Caco-2 (cell line): ENCODE measurements at regions not wholly inside any gene's neighbourhood (a gene's known extent, or its start where the extent isn't known, plus 50 kb on each side); places are given as distances from the start of the nearest gene placed in this dataset.
"Not testable (repeated sequence)": the region's sequence is repeated elsewhere in the genome, so short reads cannot be mapped to it uniquely, and the experiment has no call there.

Experiments used
- BruUV-seq: library from RNA; stranded (reverse); fragments of 400-500 nt; replicated peaks from 2 replicates; lab custom pipeline; 2021; lab: Mats Ljungman, UMichigan
- CTCF ChIA-PET: fragments of 300-600 bp; sonication (Branson Sonifier 250); formaldehyde crosslinking; loops from one replicate; lab custom pipeline; 2022; ENCODE audit warnings: antibody characterized with exemption; lab: Charles Lee
- POLR2A ChIA-PET: fragments of 300-600 bp; sonication (Branson Sonifier 250); formaldehyde crosslinking; loops from one replicate; lab custom pipeline; 2022; ENCODE audit warnings: antibody characterized with exemption; lab: Charles Lee
- DNase-seq, 2 experiments: peaks; one replicate each; pipeline versions ENCODE4 v3.0.0 to v3.0.0-alpha.2; 2020 to 2022
- H3K27me3 ChIP-seq: replicated peaks from 2 replicates; pipeline ENCODE4 v1.6.0; 2011; ENCODE audit warnings: low read length; ENCODE audit not compliant: control insufficient read depth, insufficient read depth
- H3K36me3 ChIP-seq: 2 replicates; pipeline ENCODE4 v1.5.1; 2011; ENCODE audit warnings: low read length; ENCODE audit not compliant: control insufficient read depth, insufficient read depth
- H3K4me1 ChIP-seq: fragments of 250-450 bp; sonication (Bioruptor Pico); 2 replicates; pipeline ENCODE4 v1.5.1; 2020; ENCODE audit warnings: mild to moderate bottlenecking
- H3K4me3 ChIP-seq: 2 replicates; pipeline ENCODE4 v1.5.1; 2011; ENCODE audit warnings: low read depth, mild to moderate bottlenecking, control low read depth, low read length
- H3K9me3 ChIP-seq: fragments of 250-450 bp; sonication (Bioruptor Pico); 2 replicates; pipeline ENCODE4 v1.5.1; 2020; ENCODE audit warnings: mild to moderate bottlenecking, moderate library complexity
- H3K27ac Mint-ChIP-seq: one replicate; pipeline ENCODE4 v1.8.0; 2022; ENCODE audit warnings: mixed read lengths; ENCODE audit not compliant: unreplicated experiment
- H3K27me3 Mint-ChIP-seq: one replicate; pipeline ENCODE4 v1.8.0; 2022; ENCODE audit warnings: mixed read lengths; ENCODE audit not compliant: insufficient read depth, unreplicated experiment
- H3K36me3 Mint-ChIP-seq: one replicate; pipeline ENCODE4 v1.8.0; 2022; ENCODE audit warnings: mild to moderate bottlenecking, mixed read lengths; ENCODE audit not compliant: insufficient read depth, unreplicated experiment
- H3K4me1 Mint-ChIP-seq: one replicate; pipeline ENCODE4 v1.8.0; 2022; ENCODE audit warnings: low read depth, mixed read lengths; ENCODE audit not compliant: unreplicated experiment
- H3K4me3 Mint-ChIP-seq: one replicate; pipeline ENCODE4 v1.8.0; 2022; ENCODE audit warnings: mild to moderate bottlenecking, moderate library complexity, mixed read lengths; ENCODE audit not compliant: unreplicated experiment
- H3K9me3 Mint-ChIP-seq: one replicate; pipeline ENCODE4 v1.8.0; 2022; ENCODE audit warnings: mixed read lengths; ENCODE audit not compliant: unreplicated experiment
- CTCF ChIP-seq, 2 experiments: fragments of 200-600 bp in 1 of 2; IDR thresholded peaks; 1 replicate in 1 of 2; 2 replicates in 1 of 2; pipeline versions ENCODE4 v1.5.1 to v1.8.0; 2011 to 2022; ENCODE audit warnings: antibody characterized with exemption in 1 of 2, control low read depth in 1 of 2, inconsistent platforms in 1 of 2, low read depth in 1 of 2, low read length in 1 of 2, mild to moderate bottlenecking in 1 of 2, moderate library complexity in 1 of 2; ENCODE audit not compliant: insufficient read depth in 1 of 2, severe bottlenecking in 1 of 2, unreplicated experiment in 1 of 2
- intact Hi-C: fragments of 100-400 bp; cut with micrococcal nuclease; formaldehyde crosslinking; loops from one replicate; pipeline ENCODE4 v1.10.0; 2022; ENCODE audit not compliant: unreplicated experiment

GRCh38 chr2:130265570-130266247, 67.5 kb upstream of the TUBA3E start:
- CTCF ChIA-PET, H3K27me3 ChIP-seq, H3K4me1 ChIP-seq, H3K9me3 Mint-ChIP-seq, BruUV-seq, DNase-seq, H3K4me1 Mint-ChIP-seq, H3K36me3 ChIP-seq, H3K4me3 Mint-ChIP-seq, POLR2A ChIA-PET, H3K36me3 Mint-ChIP-seq, H3K4me3 ChIP-seq, H3K27ac Mint-ChIP-seq, intact Hi-C loops, H3K9me3 ChIP-seq: not testable (repeated sequence)
- peaks cover 13% of the 10 kb centered on the region for H3K27me3 Mint-ChIP-seq

- CTCF ChIA-PET, H3K4me1 ChIP-seq, H3K36me3 Mint-ChIP-seq, POLR2A ChIA-PET, BruUV-seq, H3K27ac Mint-ChIP-seq, H3K9me3 ChIP-seq, H3K4me3 ChIP-seq, H3K27me3 ChIP-seq, H3K4me3 Mint-ChIP-seq, H3K36me3 ChIP-seq, H3K9me3 Mint-ChIP-seq, intact Hi-C loops, H3K4me1 Mint-ChIP-seq, DNase-seq: not testable (repeated sequence)
- peaks cover 13% of the 10 kb centered on the region for H3K27me3 Mint-ChIP-seq
These were observed 66.7 kb upstream of the TUBA3E start for GRCh38 chr2:130264901-130265320.

GRCh38 chr2:130264501-130264900, 66.3 kb upstream of the TUBA3E start:
- DNase-seq, result no peak
- Mint-ChIP-seq H3K27me3 (peaks cover 15% of the 10 kb centered on the region), H3K4me3 (no peak overlapping the region), H3K9me3 (no peaks in the 10 kb centered on the region), H3K27ac (no peak overlapping the region), H3K36me3 (no peaks in the 10 kb centered on the region), H3K4me1 (no peaks in the 10 kb centered on the region)
- Histone ChIP-seq H3K36me3 (no peaks in the 10 kb centered on the region), H3K9me3 (no peaks in the 10 kb centered on the region), H3K4me1 (no peaks in the 10 kb centered on the region), H3K27me3 (no peaks in the 10 kb centered on the region), H3K4me3 (no peak overlapping the region)
- intact Hi-C loops, result no loop called here
- POLR2A ChIA-PET, result no interaction called here
- BruUV-seq, result no TSS peak
- CTCF ChIA-PET, result no interaction called here
- TF ChIP-seq CTCF (IDR thresholded peaks at IDR 0.05; ENCODE audit: insufficient read depth in 1 of 2, low read depth in 1 of 2, low read length in 1 of 2, severe bottlenecking in 1 of 2, unreplicated experiment in 1 of 2), result no peak

- no peak overlapping the region for H3K27ac Mint-ChIP-seq
- H3K4me3 ChIP-seq, result no peak overlapping the region
- H3K4me3 Mint-ChIP-seq, result no peak overlapping the region
- CTCF ChIA-PET, result no interaction called here
- DNase-seq, result no peak
- H3K27me3 Mint-ChIP-seq, result peaks cover 16% of the 10 kb centered on the region
- intact Hi-C loops, result no loop called here
- H3K4me1 ChIP-seq, result no peaks in the 10 kb centered on the region
- H3K27me3 ChIP-seq, result no peaks in the 10 kb centered on the region
- BruUV-seq, result no TSS peak
- no peaks in the 10 kb centered on the region for H3K9me3 Mint-ChIP-seq
- H3K36me3 ChIP-seq, result no peaks in the 10 kb centered on the region
- H3K36me3 Mint-ChIP-seq, result no peaks in the 10 kb centered on the region
- POLR2A ChIA-PET, result no interaction called here
- H3K9me3 ChIP-seq, result no peaks in the 10 kb centered on the region
- TF ChIP-seq CTCF (IDR thresholded peaks at IDR 0.05; ENCODE audit: insufficient read depth in 1 of 2, low read depth in 1 of 2, low read length in 1 of 2, severe bottlenecking in 1 of 2, unreplicated experiment in 1 of 2), result no peak
- H3K4me1 Mint-ChIP-seq, result no peaks in the 10 kb centered on the region
These were observed 65.8 kb upstream of the TUBA3E start for GRCh38 chr2:130264046-130264445.
